Stimulated activated naive CD8-positive, alpha-beta T cell treated with anti-CD3 and anti-CD28 coated beads, Interleukin-15, amount 100 ng/mL, for 72 hours (primary cell): ENCODE measurements at regions not wholly inside any gene's neighbourhood (a gene's known extent, or its start where the extent isn't known, plus 50 kb on each side); places are given as distances from the start of the nearest gene placed in this dataset.
"Not testable (repeated sequence)": the region's sequence is repeated elsewhere in the genome, so short reads cannot be mapped to it uniquely, and the experiment has no call there.

Source experiments
- ATAC-seq: fragments of 150-1000 bp; cut with Tn5 transposase; 2 replicates; pipeline ENCODE4 v1.10.0; 2021; ENCODE audit warnings: mild to moderate bottlenecking, moderate library complexity
- DNase-seq, 2 donors: peaks; one replicate each; pipeline ENCODE4 v3.0.0; 2021 to 2022
- H3K27ac Mint-ChIP-seq, 2 donors: one replicate each; pipeline ENCODE4 v1.8.0; 2022; ENCODE audit warnings: mild to moderate bottlenecking in 2 of 2, mixed read lengths in 2 of 2, moderate library complexity in 2 of 2
- H3K27me3 Mint-ChIP-seq: one replicate; pipeline ENCODE4 v1.8.0; 2022; ENCODE audit warnings: mixed read lengths
- H3K4me1 Mint-ChIP-seq: one replicate; pipeline ENCODE4 v1.8.0; 2022; ENCODE audit warnings: mild to moderate bottlenecking, mixed read lengths
- H3K4me3 Mint-ChIP-seq, 2 donors: one replicate each; pipeline ENCODE4 v1.8.0; 2022; ENCODE audit warnings: mild to moderate bottlenecking in 2 of 2, mixed read lengths in 2 of 2, moderate library complexity in 1 of 2
- H3K9me3 Mint-ChIP-seq, 2 donors: one replicate each; pipeline ENCODE4 v1.8.0; 2022; ENCODE audit warnings: mixed read lengths in 2 of 2

DNA sequence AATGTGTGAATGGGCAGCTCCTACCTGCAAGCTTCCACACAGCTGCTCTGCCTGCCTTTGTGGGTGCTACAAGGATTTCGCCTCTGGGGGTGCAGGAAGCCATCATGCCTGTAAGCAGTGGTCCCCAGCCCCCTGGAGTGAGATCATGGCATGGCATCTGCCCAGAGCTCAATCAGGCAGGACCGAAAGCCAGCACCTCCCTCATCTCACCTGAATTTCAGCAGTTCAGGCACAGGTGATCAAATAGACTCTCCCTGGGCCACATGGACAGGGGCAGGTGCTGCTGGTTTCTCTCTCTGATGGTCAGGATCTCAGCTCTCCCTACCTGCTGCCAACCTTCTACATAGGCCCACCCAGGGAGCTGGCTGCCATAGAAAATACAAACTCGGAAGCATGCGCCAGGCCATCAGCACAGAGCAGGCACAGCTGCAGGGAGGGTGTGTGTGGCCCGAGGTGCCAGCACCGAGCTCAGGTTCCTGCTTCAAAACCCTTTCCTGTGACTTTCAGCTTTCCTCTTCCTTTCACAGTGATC is 133.2 kb upstream of the ID2 start:
- DNase-seq (no peak), ATAC-seq (no peak)
- H3K4me3 Mint-ChIP-seq, result no peak overlapping the region
- H3K27ac Mint-ChIP-seq, result no peak overlapping the region
- H3K27me3 Mint-ChIP-seq, result peaks cover 11% of the 10 kb centered on the region
- no peaks in the 10 kb centered on the region for H3K9me3 Mint-ChIP-seq
- H3K4me1 Mint-ChIP-seq, result peaks cover 64% of the 10 kb centered on the region

DNA sequence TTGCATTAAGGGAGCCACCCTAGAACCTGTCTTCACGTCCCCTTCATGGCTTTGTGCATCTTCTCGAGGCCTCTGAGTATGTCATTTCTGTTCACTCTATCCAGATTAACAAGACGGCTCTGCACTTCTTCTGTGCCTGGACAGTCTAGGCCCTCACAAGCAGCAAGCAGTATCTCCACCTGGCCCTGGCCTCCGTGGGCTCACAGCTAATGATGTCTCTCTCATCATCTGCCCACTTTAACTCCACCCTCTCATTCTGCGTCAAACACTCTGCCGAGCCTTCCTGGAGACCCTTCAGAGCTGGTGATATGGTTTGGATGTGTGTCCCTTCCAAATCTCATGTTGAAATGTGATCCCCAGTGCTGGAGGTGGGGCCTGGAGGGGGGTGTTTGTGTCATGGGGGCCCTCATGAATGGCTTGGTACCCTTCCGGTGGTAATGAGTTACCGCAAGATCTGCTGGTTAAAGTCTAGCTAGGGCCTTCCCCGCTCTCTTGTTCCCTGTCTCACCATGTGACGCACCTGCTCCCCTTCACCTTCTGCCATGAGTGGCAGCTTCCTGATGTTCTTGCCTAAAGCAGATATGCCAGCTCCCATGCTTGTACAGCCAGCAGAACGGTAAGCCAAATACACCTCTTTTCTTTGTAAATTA is 132.5 kb upstream of the ID2 start:
- Mint-ChIP-seq H3K4me3 (no peak overlapping the region), H3K27me3 (peaks cover 11% of the 10 kb centered on the region), H3K9me3 (no peaks in the 10 kb centered on the region), H3K4me1 (peaks cover 57% of the 10 kb centered on the region), H3K27ac (no peak overlapping the region)
- ATAC-seq, result no peak
- DNase-seq, result no peak

DNA sequence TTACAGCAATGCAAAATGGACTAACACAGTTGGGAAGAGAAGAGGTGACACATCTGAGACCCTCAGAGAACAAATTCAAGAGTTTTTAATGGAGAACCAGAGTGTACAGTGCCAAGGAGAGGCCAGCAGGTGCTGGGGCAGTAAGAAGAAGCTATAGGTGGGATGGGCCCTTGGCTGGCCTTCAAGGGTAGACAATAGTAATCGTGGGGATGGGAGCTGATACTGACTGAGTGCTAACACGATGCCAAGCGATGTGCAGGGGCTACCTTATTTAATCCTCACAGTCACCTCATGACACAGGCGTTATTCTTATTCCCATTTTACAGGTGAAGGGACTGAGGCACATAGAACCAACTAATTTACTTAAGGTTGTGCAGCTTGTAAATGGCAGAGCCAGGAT is 131.9 kb upstream of the ID2 start:
- peaks cover 11% of the 10 kb centered on the region for H3K27me3 Mint-ChIP-seq
- H3K4me1 Mint-ChIP-seq, result peaks cover 51% of the 10 kb centered on the region
- DNase-seq (no peak), ATAC-seq (no peak)
- H3K9me3 Mint-ChIP-seq, result no peaks in the 10 kb centered on the region
- no peak overlapping the region for H3K4me3 Mint-ChIP-seq
- H3K27ac Mint-ChIP-seq, result no peak overlapping the region

DNA sequence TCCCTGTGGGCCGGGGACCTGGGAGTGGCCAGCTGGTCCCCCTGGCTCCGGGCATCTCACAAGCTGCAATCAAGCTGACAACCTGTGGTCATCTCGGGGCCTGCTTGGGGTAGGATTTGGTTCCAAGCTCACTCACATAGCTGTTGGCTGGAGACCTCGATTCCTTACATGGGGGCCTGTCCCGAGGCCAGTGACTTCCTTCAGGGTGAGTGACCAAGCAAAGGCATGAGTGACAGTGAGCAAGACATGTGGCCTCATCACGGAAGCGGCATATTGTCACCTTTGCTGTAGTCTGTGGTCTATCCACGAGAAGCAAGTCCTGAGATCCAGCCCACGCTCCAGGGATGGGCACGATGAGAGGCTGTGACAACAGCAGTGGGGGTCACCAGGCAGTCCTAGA is 131.4 kb upstream of the ID2 start:
- Mint-ChIP-seq H3K9me3 (no peaks in the 10 kb centered on the region), H3K27ac (no peak overlapping the region), H3K4me3 (no peak overlapping the region), H3K27me3 (peaks cover 11% of the 10 kb centered on the region), H3K4me1 (peaks cover 46% of the 10 kb centered on the region)
- ATAC-seq, result no peak
- DNase-seq, result no peak

DNA sequence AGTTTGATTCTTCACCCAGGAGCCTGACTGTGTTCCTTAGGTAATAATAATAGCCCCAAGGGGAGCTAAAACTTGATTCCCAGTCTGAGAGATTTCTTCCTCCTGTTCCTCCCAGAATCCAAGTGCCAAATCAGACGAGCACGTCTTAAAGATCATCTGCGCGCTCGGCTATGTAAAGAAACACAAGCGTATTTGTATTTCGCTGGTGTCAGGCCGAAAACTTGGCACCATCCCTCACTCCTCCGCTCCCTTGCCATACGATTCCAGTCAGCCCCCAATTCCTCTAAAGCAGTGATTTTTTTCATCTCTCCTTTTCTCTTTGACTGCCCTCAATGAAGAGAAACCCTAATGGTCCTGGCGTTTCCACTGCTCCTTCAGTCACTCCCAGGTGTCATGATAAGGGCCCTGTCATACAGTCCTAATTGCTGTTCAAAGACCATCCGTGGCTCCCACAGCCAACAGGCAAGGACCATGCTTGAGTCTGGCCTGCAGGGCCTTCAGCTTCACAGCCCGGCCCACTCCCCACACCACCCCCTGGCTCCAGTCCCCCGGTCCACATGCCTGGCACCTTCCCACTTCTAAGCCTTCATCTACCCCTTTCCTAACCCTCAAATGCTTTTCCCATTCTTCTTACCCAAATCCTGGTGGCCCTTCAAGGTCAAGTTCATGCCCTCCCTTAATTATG is 130.8 kb upstream of the ID2 start:
- DNase-seq (no peak), ATAC-seq (no peak)
- Mint-ChIP-seq H3K27ac (peak overlapping the region in 1 of 2 donors; percentile 81), H3K4me3 (peak overlapping the region in 1 of 2 donors; percentile 49), H3K27me3 (peaks cover 11% of the 10 kb centered on the region), H3K9me3 (no peaks in the 10 kb centered on the region), H3K4me1 (peaks cover 40% of the 10 kb centered on the region)

DNA sequence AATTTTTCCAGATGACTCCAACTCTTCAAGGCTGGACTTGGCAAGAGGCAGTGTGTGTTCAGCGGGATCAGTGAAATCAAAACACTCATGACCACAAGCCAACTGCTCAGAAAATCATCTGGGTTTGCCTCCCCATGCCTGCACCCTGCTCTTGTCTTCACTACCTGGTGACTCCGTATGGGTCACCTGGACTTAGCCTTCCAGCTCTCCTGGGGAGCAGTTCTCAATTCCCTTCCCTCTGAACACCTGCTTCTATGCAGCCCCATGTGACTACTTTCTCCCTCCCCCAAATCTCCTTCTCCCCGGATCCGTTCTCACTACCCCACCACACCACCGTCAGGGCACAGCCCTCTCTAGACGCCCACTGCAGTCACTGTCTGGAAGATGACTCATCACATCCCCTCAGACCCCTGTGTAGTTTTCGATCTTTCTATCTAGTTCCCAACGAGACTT is 130.2 kb upstream of the ID2 start:
- Mint-ChIP-seq H3K9me3 (no peaks in the 10 kb centered on the region), H3K4me1 (peaks cover 34% of the 10 kb centered on the region), H3K4me3 (peak overlapping the region; percentile 26 to 49), H3K27me3 (peaks cover 11% of the 10 kb centered on the region), H3K27ac (peak overlapping the region in 1 of 2 donors; percentile 81)
- DNase-seq, result peak in 1 of 2 donors; percentile 48
- ATAC-seq, result peak; percentile 82

DNA sequence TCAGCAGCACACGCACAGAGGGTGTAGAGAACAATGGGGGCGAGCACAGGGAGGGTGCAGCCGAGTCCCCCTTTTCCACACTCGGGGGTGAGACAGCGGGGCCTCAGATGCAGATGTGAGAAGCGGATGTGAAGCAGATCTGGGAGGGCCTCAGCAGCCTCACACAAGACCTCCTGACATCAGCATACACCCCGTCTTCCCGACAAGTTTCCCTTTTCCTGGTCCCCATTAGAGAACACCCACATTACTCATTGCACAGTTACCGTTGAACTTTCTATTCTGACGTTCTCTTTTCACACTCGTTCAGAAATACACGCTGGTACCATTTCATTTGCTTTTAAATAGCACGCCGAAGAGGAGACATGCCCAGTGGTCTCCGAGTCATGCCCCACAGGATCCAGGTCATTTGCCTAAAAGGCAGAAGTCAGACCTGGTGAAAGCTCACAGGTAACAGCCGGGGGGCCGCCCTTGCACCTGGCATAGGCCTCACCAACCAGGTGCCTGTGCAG is 129.5 kb upstream of the ID2 start:
- H3K27ac Mint-ChIP-seq, result no peak overlapping the region

DNA sequence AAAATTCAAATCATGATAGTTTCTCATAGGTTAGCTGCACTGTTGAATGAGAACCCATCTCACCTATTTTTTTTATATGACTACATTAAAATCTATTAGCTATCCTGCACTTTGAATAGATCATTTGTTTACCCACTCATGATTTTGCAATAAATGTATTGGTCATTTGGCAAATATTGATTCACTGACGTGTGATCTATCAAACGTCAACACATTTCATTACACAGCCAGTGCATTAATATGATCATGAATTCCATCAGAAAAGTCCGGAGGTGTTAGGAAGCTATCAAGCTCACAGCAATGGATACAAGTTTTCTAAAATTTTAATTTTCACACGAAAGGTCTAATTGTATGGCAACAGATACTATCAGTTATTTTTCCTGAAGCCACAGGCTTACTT is 128.2 kb upstream of the ID2 start:
- no peak overlapping the region for H3K27ac Mint-ChIP-seq
- peaks cover 18% of the 10 kb centered on the region for H3K4me1 Mint-ChIP-seq
- H3K27me3 Mint-ChIP-seq, result no peaks in the 10 kb centered on the region
- DNase-seq (no peak), ATAC-seq (no peak)
- H3K9me3 Mint-ChIP-seq, result peaks cover 5 to 9% of the 10 kb centered on the region in 2 donors
- no peak overlapping the region for H3K4me3 Mint-ChIP-seq

More for the DNA sequence above, 129.5 kb upstream of the ID2 start:
- Mint-ChIP-seq H3K4me1 (peaks cover 27% of the 10 kb centered on the region), H3K27me3 (peaks cover 11% of the 10 kb centered on the region), H3K4me3 (peak overlapping the region in 1 of 2 donors; percentile 26), H3K9me3 (no peaks in the 10 kb centered on the region)
- ATAC-seq (no peak), DNase-seq (no peak)

DNA sequence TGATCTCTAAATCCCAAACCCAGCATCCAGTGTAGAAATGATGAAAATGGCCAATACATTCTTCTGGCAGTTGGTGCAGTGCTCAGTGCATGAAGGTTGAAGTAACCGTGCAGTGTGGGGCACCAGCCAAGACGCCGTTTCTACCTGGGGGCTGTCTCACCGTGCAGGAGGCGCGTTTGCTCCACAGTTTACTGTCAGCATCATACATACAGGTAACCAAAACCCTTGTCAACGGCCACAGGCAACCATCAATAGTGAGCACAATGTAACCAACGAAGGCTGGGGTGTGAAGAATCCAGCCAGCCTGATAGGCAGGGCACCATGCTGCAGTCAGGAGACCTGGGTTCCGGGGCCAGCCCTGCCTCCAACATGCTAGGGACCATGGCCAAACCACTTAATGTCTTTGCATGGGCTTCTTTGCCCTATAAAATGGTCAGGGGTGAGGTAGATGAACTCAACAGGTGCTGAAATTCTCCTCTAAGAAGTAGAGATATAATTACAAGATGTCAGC is 127.5 kb upstream of the ID2 start:
- DNase-seq (no peak), ATAC-seq (no peak)
- Mint-ChIP-seq H3K27me3 (no peaks in the 10 kb centered on the region), H3K9me3 (peaks cover 5 to 16% of the 10 kb centered on the region in 2 donors), H3K27ac (no peak overlapping the region), H3K4me3 (no peak overlapping the region), H3K4me1 (peaks cover 18% of the 10 kb centered on the region)

DNA sequence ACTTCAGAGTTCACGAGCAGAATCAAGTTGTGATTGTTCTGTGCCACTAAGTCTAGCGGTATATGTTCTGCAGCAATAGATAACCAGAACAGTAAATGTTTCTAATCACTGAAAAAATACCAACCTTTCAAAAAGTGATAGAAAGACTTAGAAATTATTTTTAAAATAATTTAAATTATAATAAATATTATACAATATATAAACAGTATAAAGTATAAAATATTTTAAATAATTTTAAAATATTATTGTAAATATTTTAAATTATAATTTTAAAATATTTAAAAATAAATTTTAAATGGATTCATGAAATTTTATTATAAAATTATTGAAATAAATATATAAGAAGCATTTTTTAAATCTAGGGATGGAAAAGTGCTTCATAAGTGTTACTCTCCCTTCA is 126.3 kb upstream of the ID2 start:
- H3K9me3 Mint-ChIP-seq, result peaks cover 10 to 26% of the 10 kb centered on the region in 2 donors
- H3K27ac Mint-ChIP-seq, result no peak overlapping the region
- DNase-seq, result no peak
- peaks cover 18% of the 10 kb centered on the region for H3K4me1 Mint-ChIP-seq
- no peaks in the 10 kb centered on the region for H3K27me3 Mint-ChIP-seq
- ATAC-seq, result no peak
- H3K4me3 Mint-ChIP-seq, result no peak overlapping the region

DNA sequence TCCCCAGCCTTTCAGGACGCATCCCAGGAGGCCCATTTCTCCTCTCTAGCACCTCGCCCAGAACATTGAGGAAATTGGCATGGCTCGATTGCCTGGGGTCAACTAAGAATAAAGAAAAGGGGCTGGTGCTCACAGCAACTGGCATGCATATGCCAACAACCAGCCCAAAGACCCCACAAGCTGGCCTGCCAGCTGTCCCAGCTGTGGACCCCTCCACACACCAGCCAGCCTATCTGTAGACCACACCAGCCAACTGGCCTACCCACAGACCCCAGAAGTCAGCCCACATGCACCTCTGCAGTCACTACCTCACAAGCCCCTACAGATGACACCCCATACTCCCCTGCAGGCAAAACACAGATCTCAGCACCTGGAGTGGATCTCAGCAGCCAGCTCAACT is 123.8 kb upstream of the ID2 start:
- DNase-seq, result no peak
- no peak for ATAC-seq
- Mint-ChIP-seq H3K27me3 (no peaks in the 10 kb centered on the region), H3K4me1 (no peaks in the 10 kb centered on the region), H3K9me3 (peaks cover 17 to 42% of the 10 kb centered on the region in 2 donors), H3K27ac (no peak overlapping the region), H3K4me3 (no peak overlapping the region)

DNA sequence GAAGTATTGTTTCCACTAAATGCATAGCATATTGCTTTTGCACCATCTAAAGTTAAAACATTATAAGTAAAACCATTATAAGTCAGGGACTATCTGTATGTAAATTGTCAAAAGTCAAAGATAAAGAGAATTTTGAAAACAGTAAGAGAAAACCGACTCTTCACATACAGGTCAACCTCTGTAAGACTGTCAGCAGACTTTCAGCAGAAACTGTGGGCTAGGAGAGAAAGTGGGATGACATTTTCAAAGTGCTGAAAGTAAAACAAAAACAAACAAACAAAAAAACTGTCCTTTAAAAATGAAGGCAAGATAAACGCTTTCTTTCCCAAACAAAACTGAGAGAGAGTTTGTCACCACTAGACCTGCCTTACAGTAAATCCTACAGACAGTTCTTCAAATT is 122.9 kb upstream of the ID2 start:
- Mint-ChIP-seq H3K27me3 (no peaks in the 10 kb centered on the region), H3K4me1 (peaks cover 2% of the 10 kb centered on the region), H3K27ac (no peak overlapping the region), H3K9me3 (peaks cover 17 to 42% of the 10 kb centered on the region in 2 donors), H3K4me3 (no peak overlapping the region)
- DNase-seq (no peak), ATAC-seq (no peak)

DNA sequence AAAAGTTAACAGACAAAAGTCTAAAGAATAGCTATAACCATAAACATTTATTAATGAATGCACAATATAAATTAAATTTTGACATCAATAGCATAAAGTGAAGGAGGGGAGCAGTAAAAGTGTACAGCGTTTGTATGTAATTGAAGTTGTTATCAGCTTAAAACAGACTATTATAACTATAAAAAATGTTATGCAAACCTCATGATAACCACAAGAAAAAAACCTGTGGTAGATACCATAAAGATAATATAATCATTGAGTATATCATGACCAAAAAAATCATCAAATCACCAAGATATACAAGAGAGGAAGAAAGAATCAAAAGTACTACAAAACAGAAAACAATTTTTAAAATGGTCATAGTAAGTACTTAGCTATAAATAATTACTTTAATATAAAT is 122.1 kb upstream of the ID2 start:
- H3K4me3 Mint-ChIP-seq, result no peak overlapping the region
- DNase-seq, result no peak
- peaks cover under 1% of the 10 kb centered on the region for H3K27me3 Mint-ChIP-seq
- peaks cover 17 to 42% of the 10 kb centered on the region in 2 donors for H3K9me3 Mint-ChIP-seq
- H3K4me1 Mint-ChIP-seq, result peaks cover 6% of the 10 kb centered on the region
- no peak for ATAC-seq
- no peak overlapping the region for H3K27ac Mint-ChIP-seq

DNA sequence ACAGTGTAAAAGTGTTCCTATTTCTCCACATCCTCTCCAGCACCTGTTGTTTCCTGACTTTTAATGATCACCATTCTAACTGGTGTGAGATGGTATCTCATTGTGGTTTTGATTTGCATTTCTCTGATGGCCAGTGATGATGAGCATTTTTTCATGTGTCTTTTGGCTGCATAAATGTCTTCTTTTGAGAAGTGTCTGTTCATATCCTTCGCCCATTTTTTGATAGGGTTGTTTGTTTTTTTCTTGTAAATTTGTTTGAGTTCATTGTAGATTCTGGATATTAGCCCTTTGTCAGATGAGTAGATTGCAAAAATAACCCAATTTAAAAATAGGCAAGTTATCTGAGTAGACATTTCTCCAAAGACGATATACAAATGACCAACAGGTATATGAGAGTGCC is 120.2 kb upstream of the ID2 start:
- Mint-ChIP-seq H3K9me3 (peaks cover 17 to 42% of the 10 kb centered on the region in 2 donors), H3K27me3 (peaks cover 15% of the 10 kb centered on the region)
- H3K4me1 Mint-ChIP-seq, H3K27ac Mint-ChIP-seq, DNase-seq, H3K4me3 Mint-ChIP-seq, ATAC-seq: not testable (repeated sequence)

DNA sequence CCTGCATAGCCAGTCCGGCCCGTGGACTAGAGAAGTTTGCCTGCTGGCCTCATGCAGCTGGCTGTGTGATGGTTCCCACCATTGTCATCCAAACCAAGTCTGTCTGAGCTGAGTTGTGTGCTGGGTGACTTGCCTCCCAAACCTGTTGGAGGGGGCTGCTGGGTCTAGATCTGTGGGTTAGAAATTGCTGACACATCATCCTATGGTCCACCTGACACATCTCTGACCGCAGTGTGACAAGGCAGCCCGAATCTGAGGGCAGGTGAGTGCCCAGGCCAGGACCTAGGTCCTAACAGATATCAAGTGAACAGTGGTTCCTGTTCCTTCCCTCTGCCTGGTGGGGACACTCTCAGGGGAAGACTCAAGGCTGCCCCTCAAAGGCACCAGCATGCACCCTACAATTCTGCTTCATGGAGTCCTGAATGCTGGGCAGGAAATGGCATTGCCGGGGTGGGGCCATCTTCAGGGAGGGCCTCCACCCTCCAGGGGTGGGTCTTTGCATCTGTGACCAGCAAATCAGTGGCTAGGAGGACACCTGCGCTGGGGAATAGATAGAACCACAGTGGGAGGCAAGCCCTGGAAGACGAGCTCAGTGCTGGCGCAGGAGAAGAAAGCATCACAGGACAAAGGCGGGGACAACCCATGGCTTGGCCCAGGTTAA is 117.9 kb upstream of the ID2 start:
- no peak overlapping the region for H3K27ac Mint-ChIP-seq
- peaks cover 12 to 30% of the 10 kb centered on the region in 2 donors for H3K9me3 Mint-ChIP-seq
- ATAC-seq, result no peak
- peaks cover 17% of the 10 kb centered on the region for H3K27me3 Mint-ChIP-seq
- no peak for DNase-seq
- H3K4me1 Mint-ChIP-seq, result peaks cover 6% of the 10 kb centered on the region
- H3K4me3 Mint-ChIP-seq, result no peak overlapping the region
